ENCODE measurements at regions not wholly inside any gene's neighbourhood (a gene's known extent, or its start where the extent isn't known, plus 50 kb on each side); places are given as distances from the start of the nearest gene placed in this dataset.
"Not testable (repeated sequence)": the region's sequence is repeated elsewhere in the genome, so short reads cannot be mapped to it uniquely, and the experiment has no call there.

GRCh38 chr6:47424436-47424836, 53.2 kb upstream of the CD2AP start:
- intact Hi-C loops (cut with micrococcal nuclease; ENCODE audit: unreplicated experiment) = no loop called here
- DNase-seq (ENCODE audit: low spot score) = no peak

GRCh38 chr6:47425724-47426123, 51.9 kb upstream of the CD2AP start:
- BruUV-seq (replicated peaks) = not testable (repeated sequence)

More at GRCh38 chr6:47424436-47424836, 53.2 kb upstream of the CD2AP start:
- Histone ChIP-seq H3K27ac (ENCODE audit: low read depth, low read length, poor library complexity, severe bottlenecking) (no peak overlapping the region), H3K79me2 (ENCODE audit: insufficient read depth, low read depth, low read length) (no peaks in the 10 kb centered on the region), H3K4me1 (ENCODE audit: insufficient read depth, low read length, poor library complexity, severe bottlenecking) (peaks cover 6% of the 10 kb centered on the region), H4K20me1 (ENCODE audit: insufficient read depth, low read length) (no peaks in the 10 kb centered on the region), H3K9me2 (ENCODE audit: insufficient read depth, low read length) (no peaks in the 10 kb centered on the region), H2AFZ (ENCODE audit: low read length) (no peak overlapping the region), H3K4me3 (ENCODE audit: low read depth, low read length, poor library complexity, severe bottlenecking) (no peak overlapping the region), H3K4me2 (ENCODE audit: low read length) (no peak overlapping the region), H3K9me3 (ENCODE audit: low read length) (no peaks in the 10 kb centered on the region; the same call in 1 of the 2 replicates), H3K36me3 (ENCODE audit: insufficient read depth, low read length) (no peaks in the 10 kb centered on the region)
- BruUV-seq (replicated peaks) = no TSS peak
- TF ChIP-seq CTCF (conservative IDR thresholded peaks at IDR 0.05; ENCODE audit: low read length) (no peak), EZH2phosphoT487 (IDR thresholded peaks at IDR 0.05; ENCODE audit: borderline replicate concordance, low read depth, low read length) (no peak)
- POLR2A ChIA-PET = no interaction called here
- CTCF ChIA-PET (ENCODE audit: unreplicated experiment) = no interaction called here

GRCh38 chr6:47426524-47427302, 50.9 kb upstream of the CD2AP start:
- Histone ChIP-seq H3K4me3 (ENCODE audit: low read depth, low read length, poor library complexity, severe bottlenecking) (no peak overlapping the region), H3K4me1 (ENCODE audit: insufficient read depth, low read length, poor library complexity, severe bottlenecking) (peaks cover 6% of the 10 kb centered on the region), H3K36me3 (ENCODE audit: insufficient read depth, low read length) (no peaks in the 10 kb centered on the region), H4K20me1 (ENCODE audit: insufficient read depth, low read length) (no peaks in the 10 kb centered on the region), H3K9me2 (ENCODE audit: insufficient read depth, low read length) (no peaks in the 10 kb centered on the region), H3K4me2 (ENCODE audit: low read length) (no peak overlapping the region), H3K9me3 (ENCODE audit: low read length) (no peaks in the 10 kb centered on the region; the same call in 1 of the 2 replicates), H3K79me2 (ENCODE audit: insufficient read depth, low read depth, low read length) (no peaks in the 10 kb centered on the region), H2AFZ (ENCODE audit: low read length) (no peak overlapping the region), H3K27ac (ENCODE audit: low read depth, low read length, poor library complexity, severe bottlenecking) (no peak overlapping the region)
- intact Hi-C loops (cut with micrococcal nuclease; ENCODE audit: unreplicated experiment) = no loop called here
- BruUV-seq (replicated peaks) = no TSS peak
- no peak for TF ChIP-seq EZH2phosphoT487 (IDR thresholded peaks at IDR 0.05; ENCODE audit: borderline replicate concordance, low read depth, low read length)
- TF ChIP-seq CTCF (conservative IDR thresholded peaks at IDR 0.05; ENCODE audit: low read length) = no peak
- no peak for DNase-seq (ENCODE audit: low spot score)
- ChIA-PET POLR2A (interaction anchor here (0.6 kb wide), 1 partner anchor 87 kb away, joined by 4 read pairs; no protein-coding TSS in a partner anchor), CTCF (ENCODE audit: unreplicated experiment) (no interaction called here)

More at GRCh38 chr6:47425724-47426123, 51.9 kb upstream of the CD2AP start:
- H3K27ac ChIP-seq (ENCODE audit: low read depth, low read length, poor library complexity, severe bottlenecking); H2AFZ ChIP-seq (ENCODE audit: low read length); H3K9me3 ChIP-seq (ENCODE audit: low read length); H3K36me3 ChIP-seq (ENCODE audit: insufficient read depth, low read length); H3K4me2 ChIP-seq (ENCODE audit: low read length); H3K79me2 ChIP-seq (ENCODE audit: insufficient read depth, low read depth, low read length); DNase-seq (ENCODE audit: low spot score); H4K20me1 ChIP-seq (ENCODE audit: insufficient read depth, low read length); H3K4me3 ChIP-seq (ENCODE audit: low read depth, low read length, poor library complexity, severe bottlenecking); CTCF ChIA-PET (ENCODE audit: unreplicated experiment); intact Hi-C loops (cut with micrococcal nuclease; ENCODE audit: unreplicated experiment); H3K9me2 ChIP-seq (ENCODE audit: insufficient read depth, low read length); H3K4me1 ChIP-seq (ENCODE audit: insufficient read depth, low read length, poor library complexity, severe bottlenecking): not testable (repeated sequence)
- POLR2A ChIA-PET = interaction anchor here (0.7 kb wide), 1 partner anchor 821 kb away, joined by 4 read pairs; no protein-coding TSS in a partner anchor

Data from OCI-LY7 (cell line).